H1 (cell line): ENCODE measurements at regions not wholly inside any gene's neighbourhood (a gene's known extent, or its start where the extent isn't known, plus 50 kb on each side); places are given as distances from the start of the nearest gene placed in this dataset.

Experiments
- CTCF ChIA-PET: fragments of 300-600 bp; sonication (Branson Sonifier 250); formaldehyde crosslinking; loops from one replicate; lab custom pipeline; 2021; ENCODE audit not compliant: partially characterized antibody; lab: Charles Lee
- POLR2A ChIA-PET: fragments of 300-600 bp; sonication (Branson Sonifier 250); formaldehyde crosslinking; loops from one replicate; lab custom pipeline; 2021; ENCODE audit warnings: inconsistent platforms; ENCODE audit not compliant: partially characterized antibody; lab: Charles Lee
- DNase-seq, 2 experiments: peaks; one replicate each; pipeline versions ENCODE4 v3.0.0 to v3.0.0-alpha.2; 2010 to 2022; ENCODE audit warnings: low spot score in 2 of 2, low read depth in 1 of 2, mixed read lengths in 1 of 2
- FAIRE-seq: peaks from 2 replicates; lab custom pipeline; 2011; peaks lifted over from hg19 to GRCh38; lab: Jason Lieb, UNC
- H2AFZ ChIP-seq: 2 replicates; pipeline ENCODE4 v1.8.1; 2012; ENCODE audit warnings: low read length, inconsistent platforms
- H2AK5ac ChIP-seq: 2 replicates; pipeline ENCODE4 v1.6.1; 2013; ENCODE audit warnings: low read depth, low read length
- H2BK120ac ChIP-seq: replicated peaks from 2 replicates; pipeline ENCODE3; 2013; ENCODE audit warnings: low read depth, low read length, inconsistent platforms
- H2BK12ac ChIP-seq: 2 replicates; pipeline ENCODE4 v1.6.1; 2013; ENCODE audit warnings: low read depth, low read length
- H2BK15ac ChIP-seq: 2 replicates; pipeline ENCODE4 v1.6.1; 2013; ENCODE audit warnings: low read length
- H2BK20ac ChIP-seq: 2 replicates; pipeline ENCODE4 v1.6.1; 2013; ENCODE audit warnings: low read length
- H2BK5ac ChIP-seq: 2 replicates; pipeline ENCODE4 v1.6.1; 2013; ENCODE audit warnings: low read depth, low read length
- H3K14ac ChIP-seq: 2 replicates; pipeline ENCODE4 v1.6.1; 2013; ENCODE audit warnings: inconsistent platforms; ENCODE audit not compliant: insufficient read length
- H3K18ac ChIP-seq: 2 replicates; pipeline ENCODE4 v1.6.1; 2013; ENCODE audit warnings: low read length; ENCODE audit errors: extremely low read depth
- H3K23ac ChIP-seq: 2 replicates; pipeline ENCODE4 v1.6.1; 2013; ENCODE audit warnings: inconsistent platforms; ENCODE audit not compliant: insufficient read length
- H3K23me2 ChIP-seq: 2 replicates; pipeline ENCODE4 v1.6.1; 2013; ENCODE audit warnings: low read depth, low read length
- H3K27ac ChIP-seq: 2 replicates; pipeline ENCODE4 v1.6.1; 2011; ENCODE audit warnings: low read depth, low read length, inconsistent platforms
- H3K27me3 ChIP-seq, 4 experiments: replicated peaks in 1 of 4; 1 replicate in 1 of 4; 2 replicates in 3 of 4; pipeline versions ENCODE4 v1.6.1 to v1.8.1; 2011 to 2013; ENCODE audit warnings: low read length in 3 of 4, mild to moderate bottlenecking in 3 of 4, inconsistent platforms in 2 of 4, mixed read lengths in 2 of 4, moderate library complexity in 1 of 4; ENCODE audit not compliant: control insufficient read depth in 3 of 4, insufficient read depth in 3 of 4; ENCODE audit errors: extremely low read depth in 1 of 4
- H3K36me3 ChIP-seq, 4 experiments: 2 replicates each; pipeline versions ENCODE4 v1.6.1 to v1.8.1; 2011 to 2013; ENCODE audit warnings: mild to moderate bottlenecking in 4 of 4, low read length in 3 of 4, moderate library complexity in 2 of 4, control low read depth in 1 of 4, inconsistent platforms in 1 of 4; ENCODE audit not compliant: insufficient read depth in 4 of 4, control insufficient read depth in 2 of 4
- H3K4ac ChIP-seq: replicated peaks from 2 replicates; pipeline ENCODE3; 2013; ENCODE audit warnings: low read length, low read depth, mixed read lengths, inconsistent platforms; ENCODE audit not compliant: insufficient read length
- H3K4me1 ChIP-seq, 4 experiments: replicated peaks in 1 of 4; 1 replicate in 1 of 4; 2 replicates in 3 of 4; pipeline versions ENCODE4 v1.6.1 to v1.8.1; 2011 to 2013; ENCODE audit warnings: low read length in 3 of 4, inconsistent platforms in 2 of 4, mixed read lengths in 1 of 4; ENCODE audit not compliant: insufficient read depth in 4 of 4, control insufficient read depth in 3 of 4
- H3K4me2 ChIP-seq, 2 experiments: 2 replicates each; pipeline versions ENCODE4 v1.6.1 to v1.8.1; 2011 to 2013; ENCODE audit warnings: low read depth in 2 of 2, low read length in 2 of 2, control low read depth in 1 of 2, inconsistent platforms in 1 of 2, mild to moderate bottlenecking in 1 of 2; ENCODE audit not compliant: insufficient read depth in 1 of 2
- H3K4me3 ChIP-seq, 4 experiments: fragments of 200-600, 300-600 bp in 1 of 4; sonication (generic), shearing (Covaris generic), sonication (Bioruptor Twin) in 1 of 4; 2 replicates each; pipeline versions ENCODE4 v1.5.1 to v1.8.1; 2011 to 2016; ENCODE audit warnings: low read length in 4 of 4, low read depth in 3 of 4, control low read depth in 2 of 4, inconsistent platforms in 2 of 4, mild to moderate bottlenecking in 2 of 4, mixed read lengths in 1 of 4, moderate library complexity in 1 of 4; ENCODE audit not compliant: insufficient read depth in 2 of 4; ENCODE audit errors: extremely low read depth in 1 of 4
- H3K56ac ChIP-seq: replicated peaks from 2 replicates; pipeline ENCODE3; 2013; ENCODE audit warnings: low read depth, mild to moderate bottlenecking, mixed read lengths, low read length, inconsistent platforms; ENCODE audit not compliant: insufficient read length
- H3K79me1 ChIP-seq: 2 replicates; pipeline ENCODE4 v1.6.1; 2013; ENCODE audit warnings: low read depth, low read length, control low read depth
- H3K79me2 ChIP-seq, 2 experiments: 2 replicates each; pipeline versions ENCODE4 v1.6.1 to v1.8.1; 2012 to 2013; ENCODE audit warnings: low read length in 2 of 2, mild to moderate bottlenecking in 2 of 2, inconsistent platforms in 1 of 2; ENCODE audit not compliant: insufficient read depth in 2 of 2, control insufficient read depth in 1 of 2
- H3K9ac ChIP-seq, 4 experiments: replicated peaks in 1 of 4; 1 replicate in 1 of 4; 2 replicates in 3 of 4; pipeline versions ENCODE4 v1.6.1 to v1.8.1; 2011 to 2013; ENCODE audit warnings: low read depth in 3 of 4, low read length in 3 of 4, control low read depth in 2 of 4, mild to moderate bottlenecking in 2 of 4, moderate library complexity in 2 of 4, inconsistent platforms in 1 of 4; ENCODE audit errors: extremely low read depth in 1 of 4
- H3K9me3 ChIP-seq, 2 experiments: 2 replicates each; pipeline versions ENCODE4 v1.6.1 to v1.8.1; 2012 to 2013; ENCODE audit warnings: mild to moderate bottlenecking in 2 of 2, moderate library complexity in 2 of 2, control low read depth in 1 of 2, inconsistent platforms in 1 of 2, low read depth in 1 of 2, low read length in 1 of 2, mixed read lengths in 1 of 2; ENCODE audit not compliant: insufficient read depth in 2 of 2
- H4K20me1 ChIP-seq, 2 experiments: replicated peaks in 1 of 2; 2 replicates each; pipeline versions ENCODE3 to v1.8.1; 2011 to 2013; ENCODE audit warnings: inconsistent platforms in 2 of 2, low read length in 2 of 2, mild to moderate bottlenecking in 1 of 2; ENCODE audit not compliant: insufficient read depth in 2 of 2, control insufficient read depth in 1 of 2
- H4K5ac ChIP-seq: 2 replicates; pipeline ENCODE4 v1.6.1; 2013; ENCODE audit warnings: low read length, low read depth, mixed read lengths, inconsistent platforms; ENCODE audit not compliant: insufficient read length
- H4K8ac ChIP-seq: 2 replicates; pipeline ENCODE4 v1.8.0; 2013; ENCODE audit warnings: mild to moderate bottlenecking, moderate library complexity, low read length, inconsistent platforms; ENCODE audit not compliant: insufficient read depth; ENCODE audit errors: extremely low read depth
- H4K91ac ChIP-seq: replicated peaks from 2 replicates; pipeline ENCODE3; 2013; ENCODE audit warnings: low read length, mixed read lengths, inconsistent platforms; ENCODE audit not compliant: insufficient read length
- ASH2L ChIP-seq: fragments of 200-600, 300-600 bp; sonication (generic); IDR thresholded peaks from one replicate; pipeline ENCODE4 v1.7.1; 2017; ENCODE audit warnings: low read length
- BACH1 ChIP-seq: IDR thresholded peaks from 2 replicates; pipeline ENCODE4 v1.6.1; 2012; ENCODE audit warnings: low read length, improper control_type of control experiment
- CBX5 ChIP-seq: fragments of 300-800, 300-1000 bp; sonication (generic); IDR thresholded peaks from 2 replicates; pipeline ENCODE4 v1.7.1; 2016; ENCODE audit warnings: antibody characterized with exemption, low read length, low read depth
- EP300 ChIP-seq, 2 experiments: IDR thresholded peaks; 1 replicate in 1 of 2; 2 replicates in 1 of 2; pipeline ENCODE4 v1.6.1; 2011 to 2012; ENCODE audit warnings: low read depth in 2 of 2, low read length in 2 of 2, mild to moderate bottlenecking in 2 of 2, borderline replicate concordance in 1 of 2, inconsistent platforms in 1 of 2, moderate library complexity in 1 of 2
- FOSL1 ChIP-seq: IDR thresholded peaks from 2 replicates; pipeline ENCODE4 v1.6.1; 2011; ENCODE audit warnings: mild to moderate bottlenecking, low read depth, low read length, moderate library complexity; ENCODE audit not compliant: insufficient read depth
- HDAC6 ChIP-seq: IDR thresholded peaks from one replicate; pipeline ENCODE4 v1.7.1; 2012; ENCODE audit warnings: low read depth, mild to moderate bottlenecking, inconsistent platforms, low read length, moderate library complexity
- JUN ChIP-seq: IDR thresholded peaks from 2 replicates; pipeline ENCODE4 v1.6.1; 2011; ENCODE audit warnings: low read depth, mild to moderate bottlenecking, improper control_type of control experiment, low read length
- KDM1A ChIP-seq: fragments of 200-600, 300-600 bp; sonication (generic); IDR thresholded peaks from 2 replicates; pipeline ENCODE4 v1.7.1; 2016; ENCODE audit warnings: mild to moderate bottlenecking, low read length, borderline replicate concordance
- KDM5A ChIP-seq: fragments of 200-600 bp; IDR thresholded peaks from 2 replicates; pipeline ENCODE4 v1.7.1; 2012; ENCODE audit warnings: mild to moderate bottlenecking, low read length, inconsistent platforms, mixed read lengths
- MAX ChIP-seq: IDR thresholded peaks from 2 replicates; pipeline ENCODE4 v1.6.1; 2012; ENCODE audit warnings: inconsistent platforms
- NANOG ChIP-seq: IDR thresholded peaks from 2 replicates; pipeline ENCODE4 v1.6.1; 2011; ENCODE audit warnings: low read length, low read depth, mild to moderate bottlenecking, inconsistent platforms; ENCODE audit not compliant: insufficient read depth, poor library complexity, severe bottlenecking
- NRF1 ChIP-seq: IDR thresholded peaks from 2 replicates; pipeline ENCODE4 v1.6.1; 2011; ENCODE audit warnings: mild to moderate bottlenecking, low read depth, low read length, improper control_type of control experiment
- RNF2 ChIP-seq: fragments of 200-900, 300-1000 bp; sonication (generic); IDR thresholded peaks from 2 replicates; pipeline ENCODE4 v1.7.1; 2016; ENCODE audit warnings: borderline replicate concordance, low read depth, mild to moderate bottlenecking, antibody characterized with exemption, low read length; ENCODE audit not compliant: poor library complexity, severe bottlenecking; ENCODE audit errors: missing control alignments
- SP4 ChIP-seq: IDR thresholded peaks from 2 replicates; pipeline ENCODE4 v1.6.1; 2012; ENCODE audit warnings: low read length, inconsistent platforms
- TEAD4 ChIP-seq: IDR thresholded peaks from 2 replicates; pipeline ENCODE4 v1.6.1; 2012; ENCODE audit warnings: low read depth, low read length, inconsistent platforms, mixed read lengths
- WGBS, 2 experiments: shearing (Covaris generic) in 1 of 2; methylation state at CpG; one replicate each; pipeline versions ENCODE4 v1.1.6 to v1.1.7; 2013 to 2015; ENCODE audit warnings: low lambda C conversion rate in 2 of 2, mixed read lengths in 2 of 2, inconsistent platforms in 1 of 2, low coverage in 1 of 2, missing lambda C conversion rate in 1 of 2; ENCODE audit not compliant: insufficient replicate concordance in 2 of 2, insufficient coverage in 1 of 2, insufficient read length in 1 of 2; ENCODE audit errors: extremely low coverage in 1 of 2, missing lambda C conversion rate in 1 of 2; 5-methylcytosine and 5-hydroxymethylcytosine counted together

- Histone ChIP-seq H3K14ac (no peak overlapping the region), H4K8ac (no peak overlapping the region), H3K79me1 (no peaks in the 10 kb centered on the region), H4K20me1 (no peaks in the 10 kb centered on the region), H3K4ac (no peak overlapping the region), H3K18ac (no peak overlapping the region), H3K4me2 (no peak overlapping the region), H2BK120ac (no peak overlapping the region), H3K9me3 (no peaks in the 10 kb centered on the region), H3K56ac (no peak overlapping the region), H2BK20ac (no peak overlapping the region), H3K36me3 (no peaks in the 10 kb centered on the region; a peak in 1 of 8 replicates), H3K4me1 (peaks cover 2 to 4% (median 3%) of the 10 kb centered on the region in 4 experiments; a peak in 4 of 7 replicates), H4K5ac (no peak overlapping the region), H2AFZ (peak overlapping the region; percentile 47; the same call in 1 of the 2 replicates), H3K4me3 (no peak overlapping the region), H2BK15ac (no peak overlapping the region), H3K9ac (no peak overlapping the region), H2BK12ac (no peak overlapping the region), H2BK5ac (no peak overlapping the region), H2AK5ac (no peak overlapping the region), H3K27ac (no peak overlapping the region), H3K23ac (no peak overlapping the region), H4K91ac (no peak overlapping the region), H3K23me2 (no peaks in the 10 kb centered on the region), H3K27me3 (no peaks in the 10 kb centered on the region), H3K79me2 (no peaks in the 10 kb centered on the region)
- FAIRE-seq (no peak), DNase-seq (no peak)
- CTCF ChIA-PET, result no interaction called here
- POLR2A ChIA-PET, result no interaction called here
- 90% methylated on average over 10 of the region's 10 CpGs; no CpG with 5 or more reads in 1 of the 2 experiments for WGBS, 2 experiments
- TF ChIP-seq JUN (no peak), TEAD4 (no peak), EP300 (IDR thresholded peaks at IDR 0.05; ENCODE audit: borderline replicate concordance in 1 of 2, low read depth in 2 of 2, low read length in 2 of 2) (no peak), FOSL1 (no peak), SP4 (no peak), BACH1 (no peak), KDM1A (no peak), CBX5 (no peak), ASH2L (no peak), NRF1 (no peak), HDAC6 (no peak), NANOG (no peak), RNF2 (no peak), MAX (no peak), KDM5A (no peak)
These were observed 249.8 kb upstream of the C1orf174 start for GRCh38 chr1:4149831-4150230.
